ENCODE measurements at regions not wholly inside any gene's neighbourhood (a gene's known extent, or its start where the extent isn't known, plus 50 kb on each side); places are given as distances from the start of the nearest gene placed in this dataset.

GRCh38 chr4:36719425-36719824 is 438.0 kb downstream of the DTHD1 start:
- Mint-ChIP-seq H3K4me3 (no peak overlapping the region), H3K4me1 (ENCODE audit: low read depth in 2 of 2) (no peaks in the 10 kb centered on the region), H3K36me3 (ENCODE audit: insufficient read depth) (no peaks in the 10 kb centered on the region), H3K27me3 (peaks cover 0 to 7% of the 10 kb centered on the region in 2 donors), H3K9me3 (peaks cover 5 to 7% of the 10 kb centered on the region in 2 donors), H3K27ac (no peak overlapping the region)
- DNase-seq (no peak), ATAC-seq (replicated peaks) (no peak)

DNA sequence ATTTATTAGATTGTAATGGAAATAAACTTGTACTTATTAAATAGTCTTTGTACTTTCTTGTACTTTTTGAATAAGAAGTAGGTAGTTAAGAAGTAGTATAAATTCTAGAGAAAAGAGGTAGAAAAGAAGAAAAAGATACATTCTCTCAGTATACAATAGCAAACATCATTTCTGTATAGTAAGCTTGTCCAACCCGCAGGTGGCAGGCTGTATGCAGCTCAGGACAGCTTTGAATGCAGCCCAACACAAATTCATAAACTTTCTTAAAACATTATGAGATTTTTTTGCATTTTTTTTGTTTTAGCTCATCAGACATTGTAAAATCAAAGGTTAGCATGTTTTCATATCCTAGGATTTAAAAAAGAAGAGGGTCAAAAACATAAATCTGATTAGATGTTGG is 441.6 kb downstream of the DTHD1 start:
- no peak for DNase-seq
- no peaks in the 10 kb centered on the region for H3K36me3 Mint-ChIP-seq (ENCODE audit: insufficient read depth)
- ATAC-seq (replicated peaks): no peak
- no peak overlapping the region for H3K4me3 Mint-ChIP-seq
- H3K4me1 Mint-ChIP-seq (ENCODE audit: low read depth in 2 of 2): no peaks in the 10 kb centered on the region
- no peaks in the 10 kb centered on the region for H3K9me3 Mint-ChIP-seq
- no peak overlapping the region for H3K27ac Mint-ChIP-seq
- no peaks in the 10 kb centered on the region for H3K27me3 Mint-ChIP-seq

GRCh38 chr4:36734334-36734733 is 452.9 kb downstream of the DTHD1 start:
- DNase-seq (no peak), ATAC-seq (replicated peaks) (no peak)
- Mint-ChIP-seq H3K4me1 (ENCODE audit: low read depth in 2 of 2) (no peaks in the 10 kb centered on the region), H3K4me3 (no peak overlapping the region), H3K36me3 (ENCODE audit: insufficient read depth) (no peaks in the 10 kb centered on the region), H3K27me3 (no peaks in the 10 kb centered on the region), H3K9me3 (peaks cover 5 to 9% of the 10 kb centered on the region in 2 donors), H3K27ac (no peak overlapping the region)

DNA sequence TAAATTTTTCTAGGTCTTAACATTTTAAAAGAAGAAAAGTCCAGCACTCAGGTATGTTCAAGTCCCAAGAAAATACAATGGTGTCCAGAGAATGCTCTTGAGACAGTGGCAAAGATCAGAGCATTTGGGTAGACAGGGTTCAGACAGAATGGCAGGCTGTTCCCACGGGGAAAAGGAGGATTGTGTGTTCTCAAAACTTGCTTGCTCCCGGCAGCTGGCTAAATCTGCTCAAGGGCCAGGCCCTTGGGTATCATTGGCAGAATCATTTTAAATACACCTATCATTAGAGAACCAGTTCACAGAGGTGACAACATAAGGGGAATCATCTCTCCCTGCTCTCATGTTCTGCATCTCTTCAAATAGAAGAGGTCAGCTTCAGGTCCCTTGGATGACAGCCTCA is 456.3 kb downstream of the DTHD1 start:
- no peak overlapping the region for H3K27ac Mint-ChIP-seq
- DNase-seq (no peak), ATAC-seq (replicated peaks) (no peak)
- no peaks in the 10 kb centered on the region for H3K27me3 Mint-ChIP-seq
- H3K4me3 Mint-ChIP-seq: no peak overlapping the region
- peaks cover 0 to 1% of the 10 kb centered on the region in 2 donors for H3K9me3 Mint-ChIP-seq
- no peaks in the 10 kb centered on the region for H3K4me1 Mint-ChIP-seq (ENCODE audit: low read depth in 2 of 2)
- no peaks in the 10 kb centered on the region for H3K36me3 Mint-ChIP-seq (ENCODE audit: insufficient read depth)

GRCh38 chr4:36740796-36741310 is 459.4 kb downstream of the DTHD1 start:
- Mint-ChIP-seq H3K27me3 (no peaks in the 10 kb centered on the region), H3K4me1 (ENCODE audit: low read depth in 2 of 2) (no peaks in the 10 kb centered on the region), H3K27ac (no peak overlapping the region)

DNA sequence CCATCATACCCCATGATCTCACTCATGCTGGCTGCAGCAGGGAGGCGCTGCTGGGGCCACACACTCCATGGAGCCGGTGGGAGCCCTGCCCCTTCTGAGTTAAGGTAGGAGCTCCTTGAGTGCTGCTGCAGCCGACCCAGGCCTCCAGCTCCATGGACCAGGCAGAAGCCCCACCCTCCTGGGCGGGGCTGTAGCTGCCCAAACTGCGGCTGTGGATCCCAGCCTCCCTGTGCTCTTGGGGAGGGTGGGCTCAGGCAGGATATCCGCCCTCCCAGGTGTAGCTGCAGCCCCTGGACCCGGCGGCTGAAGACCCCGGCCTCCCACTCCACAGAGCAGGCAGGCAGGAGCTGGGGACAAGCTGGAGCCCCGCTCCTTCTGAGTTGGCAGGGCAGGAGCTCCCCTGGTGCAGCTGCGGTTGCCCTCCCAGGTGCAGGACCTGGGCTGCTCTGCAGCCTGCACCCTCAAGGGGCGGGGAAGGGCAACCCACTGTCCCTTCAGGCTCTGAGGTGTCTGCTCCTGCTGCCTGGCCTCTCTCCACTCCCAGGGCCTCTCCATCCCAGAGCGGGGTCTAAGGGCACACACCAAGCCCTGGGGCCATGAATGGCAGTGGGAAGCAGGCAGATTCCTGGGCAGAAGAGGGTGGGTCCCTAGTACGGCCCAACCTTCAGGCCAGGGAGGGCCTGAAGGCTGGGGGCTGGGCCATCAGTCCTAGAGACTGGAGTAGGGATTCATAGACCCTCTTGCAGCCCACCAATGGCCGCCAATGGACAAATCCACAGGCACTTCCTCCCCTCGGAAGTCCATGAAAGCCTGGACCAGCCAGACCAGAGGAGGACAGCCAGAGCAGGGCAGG is 466.1 kb downstream of the DTHD1 start:
- ATAC-seq (replicated peaks) (no peak), DNase-seq (no peak)
- Mint-ChIP-seq H3K36me3 (ENCODE audit: insufficient read depth) (no peaks in the 10 kb centered on the region), H3K9me3 (peaks cover 0 to 5% of the 10 kb centered on the region in 2 donors), H3K4me1 (ENCODE audit: low read depth in 2 of 2) (no peaks in the 10 kb centered on the region), H3K4me3 (no peak overlapping the region), H3K27me3 (no peaks in the 10 kb centered on the region), H3K27ac (no peak overlapping the region)

More at GRCh38 chr4:36740796-36741310, 459.4 kb downstream of the DTHD1 start:
- Mint-ChIP-seq H3K9me3 (peaks cover 0 to 2% of the 10 kb centered on the region in 2 donors), H3K4me3 (no peak overlapping the region), H3K36me3 (ENCODE audit: insufficient read depth) (no peaks in the 10 kb centered on the region)
- DNase-seq (no peak), ATAC-seq (replicated peaks) (no peak)

DNA sequence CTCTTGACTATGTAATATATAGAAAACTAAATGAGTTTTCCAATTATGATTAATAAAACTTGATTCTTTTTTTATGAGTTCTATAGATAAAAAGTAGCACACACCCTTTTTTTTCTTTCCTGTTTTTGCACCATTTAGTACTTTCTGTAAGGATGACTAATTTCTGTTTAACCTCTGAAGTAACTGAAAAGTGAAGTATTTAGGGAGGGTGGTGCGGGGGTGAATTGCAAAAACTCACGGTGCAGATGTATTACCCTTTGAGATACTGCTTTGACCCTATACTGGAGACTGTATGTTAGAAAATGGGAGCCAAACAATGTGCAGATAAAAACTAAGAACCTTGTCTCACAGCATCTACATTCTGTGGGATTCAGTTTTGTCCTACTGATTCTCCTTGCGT is 471.6 kb downstream of the DTHD1 start:
- H3K27ac Mint-ChIP-seq: no peak overlapping the region
- ATAC-seq (replicated peaks) (no peak), DNase-seq (no peak)
- no peaks in the 10 kb centered on the region for H3K36me3 Mint-ChIP-seq (ENCODE audit: insufficient read depth)
- no peak overlapping the region for H3K4me3 Mint-ChIP-seq
- H3K9me3 Mint-ChIP-seq: no peaks in the 10 kb centered on the region
- no peaks in the 10 kb centered on the region for H3K4me1 Mint-ChIP-seq (ENCODE audit: low read depth in 2 of 2)
- no peaks in the 10 kb centered on the region for H3K27me3 Mint-ChIP-seq

DNA sequence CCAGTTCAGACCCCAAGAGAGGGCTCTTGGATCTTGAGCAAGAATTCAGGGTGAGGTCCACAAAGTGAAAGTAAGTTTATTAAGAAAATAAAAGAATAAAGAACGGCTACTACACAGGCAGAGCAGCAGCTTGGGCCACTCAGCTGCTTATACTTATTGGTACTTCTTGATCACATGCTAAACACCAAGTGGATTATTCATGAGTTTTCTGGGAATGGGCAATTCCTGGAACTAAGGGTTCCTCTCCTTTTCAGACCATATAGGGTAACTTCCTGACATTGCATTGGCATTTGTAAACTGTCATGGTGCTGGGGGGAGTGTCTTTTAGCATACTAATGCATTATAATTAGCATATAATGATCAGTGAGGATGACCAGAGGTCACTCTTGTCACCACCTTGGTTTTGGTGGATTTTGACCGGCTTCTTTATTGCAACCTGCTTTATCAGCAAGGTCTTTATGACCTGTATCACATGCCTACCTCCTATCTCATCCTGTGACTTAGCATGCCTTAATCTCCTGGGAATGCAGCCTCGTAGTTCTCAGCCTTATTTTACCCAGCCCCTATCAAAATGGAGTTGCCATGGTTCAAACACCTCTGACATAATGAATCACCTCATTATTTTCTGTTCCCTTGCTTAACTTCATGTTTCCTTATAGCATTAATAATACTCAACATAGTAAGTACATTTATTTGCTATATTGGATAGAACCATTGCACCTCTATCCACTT is 476.3 kb downstream of the DTHD1 start:
- H3K27me3 Mint-ChIP-seq: no peaks in the 10 kb centered on the region
- no peak for DNase-seq
- H3K4me1 Mint-ChIP-seq (ENCODE audit: low read depth in 2 of 2): no peaks in the 10 kb centered on the region
- ATAC-seq (replicated peaks): no peak
- no peak overlapping the region for H3K27ac Mint-ChIP-seq
- no peaks in the 10 kb centered on the region for H3K36me3 Mint-ChIP-seq (ENCODE audit: insufficient read depth)
- no peak overlapping the region for H3K4me3 Mint-ChIP-seq
- peaks cover 0 to 2% of the 10 kb centered on the region in 2 donors for H3K9me3 Mint-ChIP-seq

DNA sequence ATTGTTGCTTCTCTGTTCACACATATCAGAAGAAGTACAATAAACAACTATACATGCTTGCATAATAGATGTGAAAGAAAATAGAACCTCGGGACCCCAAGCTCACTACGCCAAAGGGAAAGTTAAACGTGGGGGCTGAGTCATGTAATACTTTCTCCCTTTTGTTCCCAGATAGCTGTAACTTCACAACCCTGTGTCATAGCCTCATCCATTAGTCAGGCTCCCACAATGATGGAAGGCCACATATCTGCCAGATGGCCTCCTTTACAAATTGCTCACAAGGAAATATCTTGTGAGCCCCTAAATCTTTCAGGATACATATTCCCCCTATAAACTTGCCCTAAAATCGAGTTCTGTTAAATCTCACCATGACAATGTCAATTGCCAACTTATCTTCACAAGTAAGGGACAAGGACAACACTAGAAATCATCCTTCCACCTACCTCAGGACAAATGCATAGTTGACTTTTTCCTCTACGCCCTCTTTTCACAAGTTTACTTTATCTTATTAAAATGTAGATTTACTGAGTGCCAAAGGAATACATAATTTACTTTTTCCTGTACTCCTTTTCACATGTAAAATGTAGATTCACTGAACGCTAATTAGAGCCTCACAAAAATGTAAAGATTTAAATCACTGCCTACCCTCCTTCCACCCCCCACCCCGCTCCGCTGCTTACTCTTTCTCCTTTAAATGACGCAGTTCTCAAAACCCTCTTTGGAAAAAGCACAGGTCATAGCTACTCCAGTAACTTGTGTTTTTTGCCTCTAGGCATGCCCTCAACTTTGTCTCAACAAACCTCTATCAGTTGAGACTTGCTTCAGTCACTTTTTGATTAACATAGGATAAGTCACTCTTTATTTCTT is 477.1 kb downstream of the DTHD1 start:
- no peaks in the 10 kb centered on the region for H3K4me1 Mint-ChIP-seq (ENCODE audit: low read depth in 2 of 2)
- ATAC-seq (replicated peaks): no peak

DNA sequence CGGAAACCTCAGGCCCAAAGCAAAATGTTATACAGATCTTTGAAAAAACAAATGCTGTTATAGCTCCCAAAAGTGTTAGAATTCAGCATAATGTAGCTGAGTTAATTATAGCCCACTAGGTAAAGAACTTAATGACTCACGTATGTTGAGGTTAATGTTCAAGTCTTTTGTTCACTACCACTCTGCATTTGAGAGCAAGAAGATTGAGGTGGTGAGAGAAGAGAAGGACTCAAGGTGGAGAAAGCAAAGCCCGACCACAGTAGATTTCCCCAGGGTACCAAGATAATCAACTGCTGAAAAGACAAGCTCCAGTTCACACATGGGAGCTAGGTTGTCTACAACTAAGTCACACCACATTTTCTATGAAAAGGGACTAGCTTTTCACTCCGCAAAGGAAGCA is 480.2 kb downstream of the DTHD1 start:
- H3K36me3 Mint-ChIP-seq (ENCODE audit: insufficient read depth): no peaks in the 10 kb centered on the region
- H3K27ac Mint-ChIP-seq: no peak overlapping the region
- DNase-seq (no peak), ATAC-seq (replicated peaks) (no peak)
- no peaks in the 10 kb centered on the region for H3K27me3 Mint-ChIP-seq
- no peaks in the 10 kb centered on the region for H3K4me1 Mint-ChIP-seq (ENCODE audit: low read depth in 2 of 2)
- H3K9me3 Mint-ChIP-seq: peaks cover 0 to 2% of the 10 kb centered on the region in 2 donors
- no peak overlapping the region for H3K4me3 Mint-ChIP-seq

More for the DNA sequence above, 477.1 kb downstream of the DTHD1 start:
- Mint-ChIP-seq H3K4me3 (no peak overlapping the region), H3K27ac (no peak overlapping the region), H3K9me3 (peaks cover 0 to 2% of the 10 kb centered on the region in 2 donors), H3K36me3 (ENCODE audit: insufficient read depth) (no peaks in the 10 kb centered on the region), H3K27me3 (no peaks in the 10 kb centered on the region)
- no peak for DNase-seq

DNA sequence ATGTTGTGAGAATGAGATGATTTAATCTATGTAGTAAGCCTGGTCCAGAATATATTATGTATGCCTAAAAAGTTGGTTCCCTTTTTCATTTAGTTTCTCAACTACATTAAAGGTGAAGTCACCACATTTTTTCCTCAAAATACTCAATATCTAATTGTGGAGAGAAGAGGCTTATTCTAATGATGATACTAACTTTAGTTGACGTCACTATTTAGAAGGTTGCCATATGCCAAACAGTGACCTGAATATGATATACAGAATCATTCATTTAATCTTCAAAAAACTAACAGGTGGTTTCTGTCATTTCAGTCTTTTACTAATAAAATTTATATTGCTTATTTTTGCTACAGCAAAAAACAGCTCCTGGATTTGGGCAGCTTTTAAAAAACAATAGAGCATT is 480.7 kb upstream of the NWD2 start:
- Mint-ChIP-seq H3K36me3 (ENCODE audit: insufficient read depth) (no peaks in the 10 kb centered on the region), H3K27me3 (no peaks in the 10 kb centered on the region), H3K4me3 (no peak overlapping the region), H3K27ac (no peak overlapping the region), H3K9me3 (no peaks in the 10 kb centered on the region), H3K4me1 (ENCODE audit: low read depth in 2 of 2) (no peaks in the 10 kb centered on the region)
- ATAC-seq (replicated peaks): no peak
- no peak for DNase-seq

DNA sequence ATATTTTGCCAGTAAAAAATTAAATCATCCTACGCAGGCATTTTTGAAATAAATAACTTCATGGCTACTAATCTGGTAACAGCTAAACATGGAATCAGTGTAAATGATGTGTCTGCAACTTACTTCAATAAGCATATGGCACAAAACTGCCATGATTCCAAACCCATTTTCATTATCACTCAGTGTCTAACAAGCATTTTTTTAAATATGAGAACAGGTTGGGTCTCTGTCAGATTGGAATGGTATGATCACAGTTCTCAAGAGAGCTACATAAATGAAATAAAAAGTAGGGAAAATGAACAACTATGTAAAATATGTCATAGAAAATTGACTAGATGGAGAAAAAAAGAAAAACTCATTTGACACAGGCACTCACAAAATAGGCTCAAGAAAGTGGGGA is 476.9 kb upstream of the NWD2 start:
- Mint-ChIP-seq H3K4me1 (ENCODE audit: low read depth in 2 of 2) (no peaks in the 10 kb centered on the region), H3K9me3 (no peaks in the 10 kb centered on the region), H3K4me3 (no peak overlapping the region), H3K36me3 (ENCODE audit: insufficient read depth) (no peaks in the 10 kb centered on the region), H3K27me3 (no peaks in the 10 kb centered on the region), H3K27ac (no peak overlapping the region)
- DNase-seq (no peak), ATAC-seq (replicated peaks) (no peak)

- Mint-ChIP-seq H3K4me1 (ENCODE audit: low read depth in 2 of 2) (no peaks in the 10 kb centered on the region), H3K36me3 (ENCODE audit: insufficient read depth) (no peaks in the 10 kb centered on the region), H3K27me3 (no peaks in the 10 kb centered on the region), H3K9me3 (no peaks in the 10 kb centered on the region), H3K27ac (no peak overlapping the region), H3K4me3 (no peak overlapping the region)
- no peak for ATAC-seq (replicated peaks)
- no peak for DNase-seq
Measured at GRCh38 chr4:36771411-36772153, 473.0 kb upstream of the NWD2 start.

Measured in effector memory CD8-positive, alpha-beta T cell (primary cell).